Duodenal mucosa (tissue), 2 donors: ENCODE measurements at regions not wholly inside any gene's neighbourhood (a gene's known extent, or its start where the extent isn't known, plus 50 kb on each side); places are given as distances from the start of the nearest gene placed in this dataset.

ENCODE experiments used
- H3K27ac ChIP-seq: one replicate; pipeline ENCODE4 v1.7.0; 2013; ENCODE audit warnings: low read depth, low read length
- H3K27me3 ChIP-seq, 2 donors: one replicate each; pipeline ENCODE4 v1.7.0; 2013; ENCODE audit warnings: low read length in 2 of 2, control low read depth in 1 of 2; ENCODE audit not compliant: insufficient read depth in 2 of 2, control insufficient read depth in 1 of 2
- H3K36me3 ChIP-seq, 2 donors: one replicate each; pipeline ENCODE4 v1.7.0; 2013; ENCODE audit warnings: low read length in 2 of 2, control low read depth in 1 of 2; ENCODE audit not compliant: insufficient read depth in 2 of 2, control insufficient read depth in 1 of 2
- H3K4me1 ChIP-seq, 2 donors: one replicate each; pipeline ENCODE4 v1.7.0; 2013; ENCODE audit warnings: low read length in 2 of 2, control low read depth in 1 of 2; ENCODE audit not compliant: insufficient read depth in 2 of 2, control insufficient read depth in 1 of 2
- H3K4me3 ChIP-seq, 2 donors: one replicate each; pipeline ENCODE4 v1.7.0; 2013; ENCODE audit warnings: low read length in 2 of 2, low read depth in 1 of 2
- H3K9ac ChIP-seq, 2 donors: one replicate each; pipeline ENCODE4 v1.7.0; 2013; ENCODE audit warnings: low read length in 2 of 2, low read depth in 1 of 2
- H3K9me3 ChIP-seq, 2 donors: one replicate each; pipeline ENCODE4 v1.7.0; 2013; ENCODE audit warnings: low read length in 2 of 2, control low read depth in 1 of 2; ENCODE audit not compliant: control insufficient read depth in 1 of 2

DNA sequence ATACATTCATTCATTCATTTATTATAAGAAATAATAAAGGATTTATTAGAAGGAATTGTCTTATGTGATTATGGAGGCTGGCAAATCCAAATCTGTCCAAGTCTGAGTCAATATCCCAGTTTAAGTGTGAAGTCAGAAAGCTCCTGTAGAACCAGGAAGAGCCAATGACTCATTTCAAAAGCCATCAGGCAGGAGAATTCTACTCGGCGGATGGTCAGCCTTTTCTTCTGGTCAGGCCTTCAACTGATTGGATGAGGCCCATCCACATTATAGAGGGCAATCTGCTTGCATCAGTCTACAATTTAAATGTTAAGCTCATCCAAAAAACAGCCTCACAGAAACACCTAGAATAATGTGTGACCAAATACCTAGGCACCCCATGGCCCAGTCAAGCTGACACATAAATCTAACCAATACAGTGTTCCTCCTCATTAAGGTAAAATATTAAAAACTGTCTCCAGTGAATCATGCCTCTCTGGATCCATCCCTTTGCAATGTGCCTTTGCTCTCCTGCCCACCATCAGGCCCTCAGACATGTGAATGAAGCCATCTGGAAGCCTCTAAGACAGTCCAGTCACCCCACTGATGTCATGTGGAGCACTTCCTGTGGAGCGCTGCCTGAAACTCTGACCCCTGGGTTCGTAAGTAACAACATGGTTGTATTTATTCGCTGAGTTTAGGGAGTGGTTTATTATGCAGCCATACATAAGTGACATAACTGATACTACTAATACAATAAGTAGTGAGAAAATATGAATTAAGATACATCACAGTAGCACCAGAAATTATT, 69.2 kb upstream of the WSB1 start:
- Histone ChIP-seq H3K27me3 (no peaks in the 10 kb centered on the region), H3K4me1 (no peaks in the 10 kb centered on the region), H3K4me3 (no peak overlapping the region), H3K9me3 (no peaks in the 10 kb centered on the region), H3K27ac (no peak overlapping the region), H3K36me3 (no peaks in the 10 kb centered on the region), H3K9ac (no peak overlapping the region)

DNA sequence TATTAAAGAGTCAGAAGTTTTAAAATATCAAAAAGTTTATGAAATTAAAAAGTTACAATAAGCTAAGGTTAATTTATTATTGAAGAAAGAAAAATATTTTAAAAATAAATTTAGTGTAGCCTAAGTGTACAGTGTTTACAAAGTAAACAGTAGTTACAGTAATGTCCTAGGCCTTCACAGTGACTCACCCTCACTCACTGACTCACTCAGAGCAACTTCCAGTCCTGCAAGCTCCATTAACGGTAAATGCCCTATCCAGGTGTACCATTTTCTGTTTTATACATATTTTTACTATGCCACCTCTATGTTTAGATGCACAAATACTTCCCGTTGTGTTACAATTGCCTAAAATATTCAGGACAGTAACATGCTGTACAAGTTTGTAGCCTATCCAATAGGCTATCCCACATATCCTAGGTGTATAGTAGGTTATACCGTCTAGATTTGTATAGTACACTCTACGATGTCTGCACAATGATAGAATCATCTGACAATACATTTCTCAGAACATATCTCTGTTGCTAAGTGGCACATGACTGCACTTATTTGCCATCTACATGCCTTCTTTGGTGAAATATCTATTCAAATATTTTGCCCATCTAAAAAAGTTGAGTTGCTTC, 67.2 kb upstream of the WSB1 start:
- no peak overlapping the region for H3K27ac ChIP-seq

DNA sequence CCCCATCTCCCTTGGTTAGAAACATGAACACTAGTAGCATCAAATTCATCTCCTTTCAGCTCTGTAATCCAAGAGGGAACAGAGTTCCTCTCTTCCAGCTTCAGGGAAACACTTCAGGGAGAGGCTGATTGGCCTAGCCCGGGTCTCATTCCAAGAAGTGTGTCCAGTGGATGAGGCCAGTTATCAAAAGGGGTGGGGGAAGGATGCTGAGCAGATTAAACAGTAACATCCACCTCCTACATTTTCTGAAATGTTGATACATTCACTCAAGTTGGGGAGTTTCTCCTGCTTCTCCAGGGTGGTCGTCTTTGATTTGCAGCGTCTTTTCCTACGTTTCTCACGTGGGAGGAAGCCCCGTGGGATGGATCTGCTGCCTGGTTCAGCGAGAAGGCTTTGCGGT, 62.9 kb upstream of the WSB1 start:
- Histone ChIP-seq H3K9ac (no peak overlapping the region), H3K27me3 (no peaks in the 10 kb centered on the region), H3K27ac (no peak overlapping the region), H3K9me3 (no peaks in the 10 kb centered on the region), H3K4me3 (no peak overlapping the region), H3K4me1 (no peaks in the 10 kb centered on the region), H3K36me3 (no peaks in the 10 kb centered on the region)

More for the DNA sequence above, 67.2 kb upstream of the WSB1 start:
- Histone ChIP-seq H3K36me3 (no peaks in the 10 kb centered on the region), H3K9ac (no peak overlapping the region), H3K27me3 (no peaks in the 10 kb centered on the region), H3K4me3 (no peak overlapping the region), H3K9me3 (no peaks in the 10 kb centered on the region), H3K4me1 (no peaks in the 10 kb centered on the region)

DNA sequence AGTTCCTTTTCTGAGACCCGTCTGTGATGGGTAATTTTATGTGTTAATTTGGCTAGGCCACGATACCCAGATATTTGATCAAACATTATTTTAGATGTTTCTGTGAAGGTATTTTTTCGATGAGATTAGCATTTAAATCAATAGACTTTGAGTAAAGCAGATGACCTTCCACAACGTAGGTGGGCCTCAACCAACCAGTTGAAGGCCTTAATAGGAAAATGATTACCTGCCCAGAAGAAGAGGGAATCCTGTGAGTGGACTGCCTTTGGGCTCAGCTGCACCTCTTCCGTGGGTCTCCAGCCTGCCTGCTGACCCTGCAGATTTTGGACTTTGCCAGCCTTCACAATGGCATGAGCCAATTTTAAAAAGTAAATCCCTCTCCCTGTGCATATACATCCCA, 61.6 kb upstream of the WSB1 start:
- Histone ChIP-seq H3K4me1 (peaks cover 3 to 4% of the 10 kb centered on the region in 2 donors), H3K27ac (no peak overlapping the region), H3K4me3 (no peak overlapping the region), H3K36me3 (no peaks in the 10 kb centered on the region), H3K9ac (no peak overlapping the region), H3K9me3 (no peaks in the 10 kb centered on the region), H3K27me3 (no peaks in the 10 kb centered on the region)

DNA sequence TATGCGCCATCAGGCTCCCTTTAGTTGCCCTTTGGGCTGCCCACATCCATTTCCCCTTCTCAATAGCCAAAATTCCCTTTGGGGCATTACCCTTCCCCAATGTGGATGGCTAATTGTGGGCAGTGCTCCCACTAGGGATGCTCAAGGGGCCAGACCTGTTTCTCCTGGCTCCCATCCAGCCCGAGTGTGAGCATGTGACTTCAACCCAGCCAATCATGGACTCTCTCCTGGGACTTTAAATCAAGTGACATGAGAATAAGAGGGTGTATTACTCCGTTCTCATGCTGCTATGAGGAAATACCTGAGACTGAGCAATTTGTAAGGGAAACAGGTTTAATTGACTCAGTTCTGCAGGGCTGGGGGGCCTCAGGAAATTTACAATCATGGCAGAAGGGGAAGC, 60.9 kb upstream of the WSB1 start:
- H3K27me3 ChIP-seq = no peaks in the 10 kb centered on the region
- no peaks in the 10 kb centered on the region for H3K36me3 ChIP-seq
- no peak overlapping the region for H3K4me3 ChIP-seq
- peaks cover 3 to 4% of the 10 kb centered on the region in 2 donors for H3K4me1 ChIP-seq
- H3K9ac ChIP-seq = no peak overlapping the region
- no peak overlapping the region for H3K27ac ChIP-seq
- no peaks in the 10 kb centered on the region for H3K9me3 ChIP-seq

DNA sequence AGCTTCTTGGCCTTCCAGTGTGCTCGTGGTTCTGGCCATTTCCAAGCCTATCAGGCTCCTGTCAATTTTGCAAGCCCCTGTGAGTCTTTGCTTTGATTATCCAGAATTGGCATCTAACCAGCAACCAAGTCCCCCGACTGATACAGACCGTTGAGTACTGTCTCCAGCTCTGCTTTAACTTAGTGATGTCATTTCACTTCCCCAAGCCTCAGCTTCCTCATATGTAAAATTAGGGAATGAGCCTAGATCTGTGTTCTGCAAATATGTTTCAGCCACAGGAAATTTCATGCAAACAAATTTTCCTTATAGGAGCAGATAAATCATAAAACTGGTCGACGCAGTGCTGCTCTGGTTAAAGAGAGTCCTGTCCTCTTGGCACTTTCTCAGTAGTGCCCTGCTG, 60.1 kb upstream of the WSB1 start:
- no peak overlapping the region for H3K27ac ChIP-seq
- no peaks in the 10 kb centered on the region for H3K27me3 ChIP-seq
- H3K9me3 ChIP-seq = no peaks in the 10 kb centered on the region
- no peaks in the 10 kb centered on the region for H3K36me3 ChIP-seq
- H3K4me1 ChIP-seq = peaks cover 3 to 4% of the 10 kb centered on the region in 2 donors
- H3K9ac ChIP-seq = no peak overlapping the region
- no peak overlapping the region for H3K4me3 ChIP-seq

DNA sequence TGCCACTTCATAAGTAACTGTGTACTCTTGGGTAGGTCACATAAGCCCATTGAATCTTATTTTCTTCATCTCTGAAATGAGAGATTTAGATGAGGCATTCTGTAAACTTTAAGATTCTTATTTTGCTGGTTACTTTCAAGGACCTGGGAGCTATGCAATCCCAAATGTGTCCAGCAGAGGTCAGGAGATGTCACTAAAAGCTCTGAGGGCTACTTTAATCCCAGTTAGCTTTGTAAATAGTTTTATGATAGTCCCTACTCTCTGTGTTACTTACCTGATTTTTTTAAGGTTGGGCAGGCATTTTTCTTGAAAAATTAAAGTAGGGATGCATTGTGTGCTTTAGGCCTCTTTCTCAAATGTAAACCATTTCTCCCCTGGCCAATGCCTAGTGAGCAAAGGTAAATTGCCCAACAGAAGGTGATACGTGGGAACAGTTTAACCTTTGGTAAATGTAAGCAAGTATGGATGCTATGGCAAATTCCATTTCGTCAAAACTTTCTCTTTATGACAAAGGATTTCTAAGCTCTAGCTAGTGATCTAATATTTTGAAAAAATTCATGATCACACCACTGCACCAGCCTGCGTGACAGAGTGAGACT, 57.1 kb upstream of the WSB1 start:
- Histone ChIP-seq H3K9ac (no peak overlapping the region), H3K4me1 (peaks cover 3 to 4% of the 10 kb centered on the region in 2 donors), H3K9me3 (no peaks in the 10 kb centered on the region), H3K27ac (no peak overlapping the region), H3K27me3 (no peaks in the 10 kb centered on the region), H3K36me3 (no peaks in the 10 kb centered on the region), H3K4me3 (no peak overlapping the region)

DNA sequence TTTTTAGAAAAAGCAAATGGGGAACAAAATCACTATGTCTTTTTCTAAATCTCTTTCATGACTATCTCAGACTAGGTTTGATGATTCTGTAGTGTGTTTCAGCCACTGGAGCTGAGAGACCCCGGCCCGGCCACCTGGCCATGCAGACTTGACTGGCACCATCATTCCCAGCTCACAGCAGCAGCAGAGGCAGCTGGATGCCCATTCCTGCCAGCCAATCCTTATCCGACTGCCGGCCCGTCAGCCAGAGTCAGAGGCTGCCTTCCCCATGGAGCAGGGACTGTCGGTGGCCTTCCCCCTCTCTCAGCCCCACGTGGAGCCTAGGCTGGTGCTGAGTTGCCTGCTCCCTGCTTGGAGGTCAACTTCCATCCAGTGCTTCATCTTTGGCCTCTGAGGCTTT, 56.0 kb upstream of the WSB1 start:
- Histone ChIP-seq H3K9me3 (no peaks in the 10 kb centered on the region), H3K9ac (no peak overlapping the region), H3K4me3 (no peak overlapping the region), H3K36me3 (no peaks in the 10 kb centered on the region), H3K4me1 (peaks cover 3 to 10% of the 10 kb centered on the region in 2 donors), H3K27me3 (no peaks in the 10 kb centered on the region), H3K27ac (no peak overlapping the region)

DNA sequence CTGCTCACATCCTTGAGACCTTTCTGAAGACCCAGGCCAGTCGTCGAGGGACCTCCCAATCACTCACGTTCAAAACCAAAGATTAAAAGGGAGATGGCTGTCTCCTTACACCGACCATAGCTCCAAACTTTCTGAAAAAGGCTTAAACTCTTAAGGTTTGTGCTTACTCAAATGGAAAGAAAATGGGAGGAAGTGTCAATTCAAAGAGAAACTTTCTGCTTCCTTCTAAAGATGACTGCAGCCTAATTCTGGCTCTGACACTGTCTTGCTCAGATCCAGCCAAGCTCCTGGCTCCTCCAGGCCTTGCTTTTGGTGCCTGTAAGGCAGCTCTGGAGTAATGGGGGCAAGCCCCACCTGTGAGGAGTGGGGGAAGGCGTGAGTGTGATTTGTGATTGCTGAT, 54.9 kb upstream of the WSB1 start:
- no peaks in the 10 kb centered on the region for H3K36me3 ChIP-seq
- no peak overlapping the region for H3K27ac ChIP-seq
- no peak overlapping the region for H3K4me3 ChIP-seq
- no peaks in the 10 kb centered on the region for H3K9me3 ChIP-seq
- H3K4me1 ChIP-seq = peaks cover 4 to 12% of the 10 kb centered on the region in 2 donors
- H3K27me3 ChIP-seq = no peaks in the 10 kb centered on the region
- H3K9ac ChIP-seq = no peak overlapping the region

DNA sequence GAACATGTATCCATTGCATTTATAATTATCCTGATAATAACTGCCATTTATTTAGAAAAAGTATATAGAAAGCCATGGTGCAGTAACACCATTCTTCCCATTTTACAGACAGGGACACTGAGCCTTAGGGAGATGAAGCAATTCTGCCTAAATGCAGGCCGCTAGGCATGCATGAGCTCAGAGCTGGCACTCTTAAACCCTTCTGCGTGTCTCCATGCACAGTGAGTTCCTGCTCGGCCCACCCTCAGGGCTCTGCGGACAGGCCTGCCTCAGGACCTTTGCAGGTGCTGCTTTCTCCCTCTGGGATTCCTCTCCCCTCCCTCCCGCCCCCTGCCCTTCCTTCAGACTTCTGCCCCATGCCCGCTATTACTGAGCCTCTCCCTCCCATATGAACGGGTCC, 54.3 kb upstream of the WSB1 start:
- Histone ChIP-seq H3K36me3 (no peaks in the 10 kb centered on the region), H3K9me3 (no peaks in the 10 kb centered on the region), H3K9ac (no peak overlapping the region), H3K27ac (no peak overlapping the region), H3K4me3 (no peak overlapping the region), H3K27me3 (no peaks in the 10 kb centered on the region), H3K4me1 (peaks cover 10 to 15% of the 10 kb centered on the region in 2 donors)
